G401 (cell line): ENCODE measurements at regions not wholly inside any gene's neighbourhood (a gene's known extent, or its start where the extent isn't known, plus 50 kb on each side); places are given as distances from the start of the nearest gene placed in this dataset.
A peak's percentile ranks its signal among the peaks of the same experiment; 100 is the strongest.

ENCODE experiments used
- DNase-seq: peaks from one replicate; pipeline ENCODE4 v3.0.0-alpha.2; 2015; ENCODE audit warnings: low spot score
- in situ Hi-C: cut with HindIII; loops from 2 replicates; pipeline ENCODE4 v1.10.0; 2016; ENCODE audit warnings: low sequenced_read_pairs, mixed read lengths

DNA sequence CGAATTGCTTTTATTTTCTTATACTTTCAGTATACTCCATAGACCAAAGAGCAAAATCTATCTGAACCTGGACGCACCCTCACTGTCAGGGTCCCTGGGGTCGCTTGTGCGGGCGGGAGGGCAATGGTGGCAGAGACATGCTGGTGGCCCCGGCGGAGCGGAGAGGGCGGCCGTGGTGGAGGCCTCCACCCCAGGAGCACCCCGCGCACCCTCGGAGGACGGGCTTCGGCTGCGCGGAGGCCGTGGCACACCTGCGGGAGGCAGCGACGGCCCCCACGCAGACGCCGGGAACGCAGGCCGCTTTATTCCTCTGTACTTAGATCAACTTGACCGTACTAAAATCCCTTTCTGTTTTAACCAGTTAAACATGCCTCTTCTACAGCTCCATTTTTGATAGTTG lies 1077.4 kb downstream of the BRD1 start:
- in situ Hi-C loops, result no loop called here
- DNase-seq, result no peak

DNA sequence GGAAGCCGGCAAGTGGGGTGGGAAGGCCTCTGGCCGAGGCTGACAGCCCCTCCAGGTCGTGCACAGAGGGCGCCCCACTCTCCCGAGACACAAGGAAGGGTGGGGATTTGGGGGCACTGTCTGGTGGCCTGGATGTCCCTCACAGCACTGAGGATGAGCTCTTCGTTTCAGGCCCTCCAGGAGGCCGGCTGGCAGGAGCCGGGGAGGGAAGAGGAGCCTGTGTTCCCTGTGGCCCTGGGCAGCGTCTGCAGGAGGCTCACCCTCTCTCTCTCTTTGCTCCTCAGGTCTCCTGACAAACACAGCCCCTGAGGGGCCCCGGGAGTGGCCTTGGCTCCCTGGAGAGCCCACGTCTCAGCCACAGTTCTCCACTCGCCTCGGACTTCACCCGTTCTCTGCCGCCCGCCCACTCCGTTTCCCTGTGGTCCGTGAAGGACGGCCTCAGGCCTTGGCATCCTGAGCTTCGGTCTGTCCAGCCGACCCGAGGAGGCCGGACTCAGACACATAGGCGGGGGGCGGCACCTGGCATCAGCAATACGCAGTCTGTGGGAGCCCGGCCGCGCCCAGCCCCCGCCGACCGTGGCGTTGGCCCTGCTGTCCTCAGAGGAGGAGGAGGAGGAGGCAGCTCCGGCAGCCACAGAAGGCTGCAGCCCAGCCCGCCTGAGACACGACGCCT lies 1078.0 kb downstream of the BRD1 start:
- DNase-seq, result no peak
- in situ Hi-C loops, result no loop called here

DNA sequence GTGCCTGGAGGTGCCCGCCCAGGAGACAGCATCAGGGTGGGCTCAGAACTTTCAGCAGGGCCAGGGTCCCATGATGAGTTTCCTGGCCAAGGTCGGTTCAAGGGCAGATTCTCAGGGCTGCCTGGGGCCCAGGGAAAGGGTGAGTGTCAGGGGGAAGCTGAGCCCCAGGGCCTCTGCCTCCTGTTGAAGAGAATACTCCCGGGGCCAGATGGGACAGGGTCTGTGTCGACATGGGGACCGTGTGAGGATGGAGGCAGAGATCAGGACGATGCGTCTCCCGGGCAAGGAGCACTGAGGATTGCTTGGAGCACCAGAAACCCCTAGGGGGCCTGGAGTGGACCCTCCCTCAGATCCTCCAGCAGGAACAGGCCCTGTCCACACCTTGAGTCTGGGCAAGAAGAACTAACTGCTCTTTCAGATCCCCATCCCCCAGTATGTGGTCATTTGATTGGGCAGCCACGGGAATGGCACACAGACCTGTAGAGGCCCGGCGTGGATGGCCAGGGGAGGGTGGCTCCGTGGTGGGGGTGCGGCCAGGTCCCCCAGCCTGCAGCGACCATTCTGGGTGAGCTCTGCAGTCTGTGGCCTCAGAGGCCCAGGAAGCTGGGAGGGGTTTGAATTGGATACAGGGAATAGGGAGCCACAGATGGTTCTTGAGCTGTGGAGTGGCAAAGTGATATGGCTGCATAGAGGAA lies 1078.7 kb downstream of the BRD1 start:
- DNase-seq, result no peak
- in situ Hi-C loops, result no loop called here

DNA sequence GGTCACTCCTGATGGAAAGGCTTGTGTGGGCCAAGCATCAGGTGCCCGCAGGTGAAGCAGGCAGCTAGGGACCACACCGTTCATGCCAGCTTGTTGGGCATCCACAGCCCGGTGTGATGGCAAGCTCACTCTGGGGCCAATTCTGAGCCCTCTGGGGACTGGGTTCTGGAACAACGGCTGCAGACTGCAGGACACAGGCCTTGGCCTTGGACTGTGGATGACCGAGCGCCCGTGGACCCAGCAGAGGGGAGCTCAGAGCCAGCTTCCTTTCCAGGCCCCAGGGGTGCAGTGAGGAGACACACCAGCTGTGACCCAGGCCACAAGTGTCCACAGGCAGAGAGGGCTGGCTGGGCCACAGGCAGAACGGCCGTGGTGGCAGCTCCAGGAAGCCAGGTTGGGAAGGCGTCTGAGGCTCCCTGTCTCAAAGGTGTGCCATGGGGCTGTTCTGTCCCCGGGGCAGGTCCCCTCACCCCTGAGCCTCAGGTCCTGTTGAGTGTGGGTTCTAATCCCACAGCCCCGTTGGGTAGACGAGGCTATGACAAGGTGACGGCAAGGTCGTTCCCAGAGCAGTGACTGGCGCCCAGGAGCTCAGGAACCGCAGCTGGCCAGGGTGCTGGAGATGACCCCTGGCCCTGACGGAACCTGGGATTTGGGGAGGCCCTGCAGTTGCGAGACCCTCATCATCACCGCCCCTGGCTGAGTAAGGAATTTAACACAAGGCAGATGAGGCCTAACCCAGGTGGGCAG lies 1079.4 kb downstream of the BRD1 start:
- DNase-seq, result no peak
- in situ Hi-C loops, result no loop called here

DNA sequence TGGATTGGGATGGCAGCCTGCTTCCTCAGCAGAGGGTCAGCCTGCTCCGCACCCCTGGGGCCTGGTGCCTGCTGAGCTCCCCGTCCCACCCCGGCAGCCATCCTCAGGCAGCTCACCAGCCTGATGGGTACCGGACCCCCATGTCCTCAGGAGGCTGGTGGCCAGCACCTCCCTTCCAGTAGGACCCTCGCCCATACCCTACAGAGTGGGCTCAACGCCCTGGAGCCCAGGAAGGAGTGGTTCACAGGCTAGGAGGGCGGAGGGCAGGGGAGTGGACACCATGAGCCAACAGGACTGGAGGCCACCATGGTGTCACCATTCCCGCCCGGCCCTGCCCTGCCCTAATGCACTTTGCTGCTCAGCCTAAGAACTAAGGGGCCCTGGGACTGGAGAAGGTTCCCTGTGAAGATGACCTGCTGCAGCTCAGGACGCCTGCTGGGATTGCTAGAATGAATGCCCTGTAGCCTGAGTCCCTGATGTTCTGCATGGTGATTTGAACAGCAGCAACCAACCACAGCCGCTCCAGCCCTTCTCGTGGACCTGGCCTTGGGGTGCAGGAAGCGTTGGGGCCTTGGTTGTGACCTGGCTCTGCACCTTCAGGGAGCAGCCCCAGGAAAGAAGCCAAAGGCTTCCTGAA lies 1080.8 kb downstream of the BRD1 start:
- in situ Hi-C loops, result no loop called here
- no peak for DNase-seq

DNA sequence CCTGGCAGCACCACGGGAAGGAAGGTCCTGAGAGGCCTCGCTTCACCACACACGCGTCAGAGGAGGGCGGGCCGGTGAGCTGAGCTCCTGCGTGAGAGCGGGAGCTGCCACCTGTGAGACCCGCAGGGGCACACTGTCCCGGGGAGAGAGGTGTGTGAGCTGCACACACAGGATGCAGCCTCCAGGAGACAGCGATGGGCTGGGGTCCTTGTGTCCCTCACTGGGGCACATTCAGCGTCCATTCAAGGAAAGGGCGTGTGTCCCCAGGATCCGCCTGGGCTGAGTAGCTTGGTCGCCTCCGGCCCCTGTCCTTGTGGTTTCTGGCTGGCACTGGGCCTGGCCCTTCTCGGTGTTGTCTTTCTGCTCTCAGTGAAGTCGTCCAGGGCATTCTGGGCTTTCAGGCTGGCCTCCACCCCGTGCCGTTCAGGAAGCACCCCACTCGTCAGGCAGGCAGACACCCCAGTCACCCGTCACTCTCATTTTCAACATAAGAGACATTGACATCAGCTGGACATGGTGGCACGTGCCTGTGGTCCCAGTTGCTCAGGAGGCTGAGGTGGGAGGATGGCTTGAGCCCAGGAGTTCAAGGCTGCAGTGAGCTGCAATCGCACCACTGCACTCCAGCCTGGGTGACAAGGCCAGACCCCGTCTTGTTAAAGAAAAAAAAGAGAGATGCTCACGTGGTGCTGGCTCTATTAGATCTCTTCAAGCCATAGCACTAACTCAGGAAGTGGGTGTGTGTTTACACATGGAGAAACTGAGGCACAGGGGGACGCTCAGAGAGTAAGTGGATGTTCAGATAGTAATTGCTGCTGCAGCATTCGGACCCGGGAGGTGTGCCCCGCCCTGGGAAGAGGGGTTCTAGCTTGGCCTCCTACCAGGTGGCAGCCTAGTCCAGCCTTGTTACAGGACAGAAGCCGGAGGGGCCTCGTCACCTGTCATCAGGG lies 1081.6 kb downstream of the BRD1 start:
- no peak for DNase-seq
- in situ Hi-C loops, result no loop called here

DNA sequence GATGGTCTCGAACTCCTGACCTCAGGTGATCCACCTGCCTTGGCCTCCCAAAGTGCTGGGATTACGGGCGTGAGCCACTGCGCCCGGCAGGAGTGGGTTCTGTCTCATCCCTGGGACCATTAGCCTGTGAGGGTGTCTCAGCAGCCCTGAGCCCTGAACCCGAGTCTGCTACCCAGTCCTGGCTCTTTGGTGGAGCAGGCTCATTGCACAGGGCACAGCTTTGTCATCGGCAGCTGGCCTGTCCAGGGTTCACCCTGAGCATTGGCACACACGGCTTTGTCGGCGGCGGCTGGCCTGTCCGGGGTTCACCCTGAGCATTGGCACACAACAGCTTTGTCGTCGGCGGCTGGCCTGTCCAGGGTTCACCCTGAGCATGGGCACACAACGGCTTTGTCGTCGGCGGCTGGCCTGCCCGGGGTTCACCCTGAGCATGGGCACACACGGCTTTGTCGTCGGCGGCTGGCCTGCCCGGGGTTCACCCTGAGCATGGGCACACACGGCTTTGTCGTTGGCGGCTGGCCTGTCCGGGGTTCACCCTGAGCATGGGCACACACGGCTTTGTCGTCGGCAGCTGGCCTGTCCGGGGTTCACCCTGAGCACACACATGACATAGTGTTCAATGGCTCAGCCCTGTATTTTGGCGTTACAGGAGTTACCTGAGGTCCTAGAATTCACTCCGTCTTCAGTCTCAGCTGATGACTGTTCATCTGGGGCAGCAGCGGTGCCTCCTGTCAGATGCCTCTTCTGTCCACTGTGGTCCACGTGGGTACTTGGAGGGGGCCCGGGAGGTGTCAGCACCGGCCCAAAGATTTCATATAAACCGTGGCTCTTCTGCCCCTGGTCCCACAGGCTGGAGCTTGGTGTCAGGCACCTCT lies 1082.5 kb downstream of the BRD1 start:
- DNase-seq, result no peak
- in situ Hi-C loops, result no loop called here

DNA sequence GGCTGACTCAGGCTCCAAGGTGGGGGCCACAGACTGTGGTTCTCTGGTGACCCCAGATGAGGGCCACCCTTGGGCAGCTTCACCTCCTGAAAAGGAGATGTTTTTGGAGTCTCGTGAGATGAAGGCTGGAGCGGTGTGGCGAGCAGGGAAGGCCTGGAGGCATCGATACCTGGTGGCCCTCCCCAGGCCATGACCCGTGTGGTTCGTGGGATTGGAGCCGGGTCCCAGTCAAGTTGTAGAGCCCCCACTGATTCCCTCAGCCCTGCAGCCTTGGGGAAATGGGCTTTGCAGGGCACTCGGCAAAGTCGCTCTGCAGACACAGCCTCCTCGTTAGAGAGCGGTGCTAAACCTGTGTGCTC lies 1083.4 kb downstream of the BRD1 start:
- in situ Hi-C loops, result no loop called here
- DNase-seq, result no peak

DNA sequence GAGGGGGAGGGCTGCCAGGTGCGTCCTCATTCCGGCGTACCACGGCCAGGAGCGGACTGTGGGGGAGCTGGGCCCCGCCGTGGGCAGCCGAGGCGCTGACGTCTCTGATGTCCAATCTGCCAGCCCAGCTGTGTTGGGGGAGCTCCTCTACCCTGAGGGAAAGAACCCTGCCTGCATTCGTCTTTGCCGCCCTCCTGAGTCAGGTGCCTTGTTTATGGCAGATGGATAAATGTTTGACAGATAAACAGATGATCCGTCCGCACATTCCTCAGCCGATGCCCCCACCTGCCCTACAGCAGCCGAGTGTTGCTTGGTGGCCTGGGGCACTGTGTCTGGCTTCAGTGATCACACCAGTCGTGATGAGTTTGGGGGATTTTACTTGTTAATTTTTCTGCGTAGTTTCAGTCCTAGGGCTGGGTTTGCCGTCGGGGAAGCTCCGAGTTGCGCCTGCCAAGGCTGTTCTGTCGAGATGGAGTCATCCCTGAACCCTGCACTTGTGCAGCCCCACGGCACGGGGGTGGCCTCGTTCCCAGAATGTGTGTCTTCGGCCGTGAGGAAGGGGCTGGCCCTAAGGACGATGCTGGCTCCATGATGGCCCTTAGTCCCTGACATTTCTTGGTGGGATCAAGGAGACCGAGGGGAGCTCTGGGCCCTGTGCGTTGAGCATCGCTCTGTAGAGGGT lies 1083.9 kb downstream of the BRD1 start:
- in situ Hi-C loops, result no loop called here

DNA sequence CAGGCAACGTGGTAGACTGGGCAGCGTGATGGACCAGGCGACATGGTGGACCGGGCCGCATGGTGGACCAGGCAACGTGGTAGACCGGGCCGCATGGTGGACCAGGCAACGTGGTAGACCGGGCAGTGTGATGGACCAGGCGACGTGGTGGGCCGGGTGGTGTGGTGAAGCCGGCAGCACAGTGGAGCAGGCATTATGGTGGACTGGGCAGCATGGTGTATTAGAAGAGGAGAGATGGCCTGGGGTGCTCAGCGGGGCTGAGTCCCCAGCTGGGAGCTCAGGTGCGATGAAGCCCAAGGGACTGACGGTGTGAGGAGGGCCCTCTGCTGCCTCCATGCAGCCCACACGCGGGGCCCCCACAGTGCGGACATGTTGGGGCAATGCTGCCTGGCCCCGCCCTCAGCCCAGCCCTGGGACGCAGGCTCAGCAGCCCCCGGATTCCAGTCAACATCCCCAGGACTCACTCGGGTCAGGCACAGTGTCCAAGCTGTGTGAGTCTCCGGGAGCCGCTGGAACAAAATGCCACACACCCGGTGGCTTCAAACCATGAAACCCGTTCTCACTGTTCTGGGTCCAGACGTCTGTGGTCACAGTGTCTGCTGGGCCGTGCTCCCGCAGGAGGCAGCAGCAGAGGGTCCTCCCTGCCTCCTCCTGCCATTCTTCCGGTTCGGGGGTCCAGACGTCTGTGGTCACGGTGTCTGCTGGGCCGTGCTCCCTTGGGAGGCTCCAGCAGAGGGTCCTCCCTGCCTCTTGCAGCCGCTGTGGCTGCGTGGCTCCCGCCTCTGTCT lies 1084.9 kb downstream of the BRD1 start:
- DNase-seq, result no peak

More for the DNA sequence above, 1083.9 kb downstream of the BRD1 start:
- DNase-seq, result no peak

DNA sequence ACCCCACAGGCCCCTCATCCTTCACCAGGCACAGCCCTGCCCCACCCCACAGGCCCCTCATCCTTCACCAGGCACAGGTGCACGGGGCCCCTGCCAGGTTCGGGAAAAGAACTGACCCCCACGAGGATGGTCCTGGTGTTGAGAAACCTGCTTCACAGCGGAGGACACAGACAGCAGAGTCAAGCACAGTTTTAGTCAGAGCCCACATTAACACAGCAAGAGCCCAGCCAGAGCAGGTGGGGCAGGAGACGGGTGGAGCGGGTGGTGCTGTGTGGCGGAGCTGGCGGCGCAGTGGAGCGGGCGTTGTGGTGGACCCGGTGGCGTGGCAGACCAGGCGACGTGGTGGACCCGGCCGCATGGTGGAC lies 1085.5 kb downstream of the BRD1 start:
- in situ Hi-C loops, result no loop called here
- no peak for DNase-seq

More for the DNA sequence above, 1084.9 kb downstream of the BRD1 start:
- in situ Hi-C loops, result no loop called here

DNA sequence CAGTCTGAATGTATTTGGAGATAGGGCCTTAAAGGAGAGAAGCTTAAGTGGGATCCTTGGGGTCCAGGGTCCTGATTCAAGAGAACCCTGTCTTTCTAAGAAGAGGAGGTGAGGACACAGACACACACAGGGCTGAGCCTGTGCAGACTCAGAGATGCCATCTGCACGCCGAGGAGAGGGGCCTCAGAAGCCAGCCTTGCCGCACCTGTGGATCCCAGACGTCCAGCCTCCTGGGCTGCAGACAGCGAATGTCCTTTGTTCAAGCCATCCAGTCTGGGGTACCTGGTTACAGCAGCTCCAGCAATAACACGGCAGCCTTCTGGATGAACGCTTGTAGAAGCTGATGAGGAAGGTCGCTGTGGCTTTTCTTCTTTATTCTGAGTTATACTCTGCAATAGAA lies 1086.1 kb downstream of the BRD1 start:
- no peak for DNase-seq
- in situ Hi-C loops, result no loop called here

DNA sequence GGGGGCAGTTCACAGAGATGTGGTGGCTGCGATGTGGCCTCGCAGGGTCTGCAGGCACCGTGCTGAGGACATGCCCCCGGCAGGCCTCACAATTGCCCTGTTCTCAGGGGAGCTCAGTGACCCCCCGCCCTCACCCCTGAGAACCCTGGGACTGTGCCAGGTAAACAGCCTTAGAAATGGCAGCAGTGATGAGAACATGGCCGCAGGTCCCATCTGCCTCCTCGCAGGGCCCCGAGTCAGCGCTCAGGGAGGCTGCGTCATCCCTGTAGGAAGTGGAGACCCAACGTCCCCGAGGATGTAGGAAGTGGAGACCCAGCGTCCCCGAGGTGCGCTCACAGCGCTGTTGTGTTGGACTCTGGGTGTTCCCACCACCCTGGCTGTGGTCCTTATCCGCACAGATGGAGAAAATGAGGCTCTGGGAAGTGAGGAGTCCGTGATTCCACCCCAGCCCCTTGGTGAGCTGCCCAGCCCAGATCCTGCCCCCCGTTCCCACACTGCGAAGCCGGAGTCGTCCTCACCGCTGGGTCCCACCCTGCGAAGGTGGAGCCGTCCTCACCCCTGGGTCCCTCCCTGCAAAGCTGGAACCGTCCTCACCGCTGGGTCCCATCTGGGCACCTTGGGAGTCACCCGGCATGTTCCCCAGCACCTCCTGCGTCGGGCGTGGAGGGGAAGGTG lies 1086.8 kb downstream of the BRD1 start:
- in situ Hi-C loops, result no loop called here
- no peak for DNase-seq

DNA sequence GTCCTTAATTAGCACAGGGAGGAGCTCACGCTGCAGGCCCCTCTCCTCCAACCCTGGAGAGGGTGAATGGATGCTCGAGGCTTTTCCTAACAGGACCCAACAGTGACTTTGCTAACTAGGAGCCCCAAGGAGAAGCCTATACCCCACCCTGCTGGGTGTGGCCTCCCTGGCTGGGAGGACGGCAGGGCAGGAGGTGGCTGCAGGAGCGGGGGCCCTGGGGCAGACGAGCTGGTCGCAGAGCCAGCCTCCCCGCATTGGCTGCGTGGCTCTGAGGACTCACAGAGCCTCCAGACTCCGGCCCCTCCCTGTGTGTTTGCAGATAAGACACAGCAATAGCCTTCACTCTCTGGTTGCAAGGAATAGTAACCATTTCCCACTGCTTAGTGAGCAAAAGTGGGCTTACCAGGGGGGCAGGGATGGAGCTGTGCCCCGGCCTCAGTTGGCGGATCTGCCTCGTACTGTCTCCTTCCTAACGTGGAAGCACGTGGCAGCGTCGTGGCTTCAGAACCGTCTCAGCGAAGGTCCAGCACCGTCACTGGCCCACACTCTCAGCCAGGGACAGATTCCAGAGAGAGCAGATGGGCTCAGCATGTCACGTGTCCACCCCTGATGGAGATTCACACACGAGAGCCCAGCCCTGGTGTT lies 1087.5 kb downstream of the BRD1 start:
- peak; percentile 68 for DNase-seq
- in situ Hi-C loops, result no loop called here

DNA sequence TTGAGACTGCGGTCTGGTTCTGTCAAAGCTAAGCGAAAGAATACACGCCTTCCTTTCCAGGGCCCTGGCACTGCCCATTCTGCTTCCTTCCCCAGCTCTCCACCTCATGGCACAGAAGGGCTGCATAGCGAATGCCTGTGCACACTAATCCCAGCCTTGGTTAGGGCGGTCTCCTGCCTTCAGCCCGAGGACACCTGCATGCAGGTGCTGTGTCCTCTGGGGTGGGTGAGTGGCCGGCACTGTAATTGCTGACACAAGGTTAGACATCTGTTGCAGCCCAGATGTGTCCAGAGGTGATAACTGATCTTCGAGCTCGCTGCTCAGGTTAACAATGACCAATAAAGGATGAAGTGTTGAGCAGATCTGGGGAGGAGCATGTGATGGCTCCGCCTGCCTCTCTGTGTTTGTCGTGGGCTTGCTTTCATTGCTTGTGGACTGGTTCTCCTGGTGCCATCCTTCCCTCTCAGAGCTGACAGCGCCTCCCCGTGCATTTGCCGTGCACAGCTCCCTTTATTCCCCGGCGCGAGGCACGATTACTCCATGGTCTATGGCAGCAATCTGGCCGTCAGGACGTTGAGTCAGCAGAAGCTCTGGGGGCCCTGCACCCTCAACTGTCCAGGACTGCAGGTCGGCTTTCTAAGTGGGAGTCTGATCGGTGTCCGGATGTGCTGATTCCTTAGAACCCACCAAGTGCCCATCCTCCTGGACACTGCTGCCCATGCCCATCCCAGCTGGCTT lies 1088.2 kb downstream of the BRD1 start:
- no peak for DNase-seq

More for the DNA sequence above, 1088.2 kb downstream of the BRD1 start:
- in situ Hi-C loops, result no loop called here
